Calu3 (cell line): ENCODE measurements at regions not wholly inside any gene's neighbourhood (a gene's known extent, or its start where the extent isn't known, plus 50 kb on each side); places are given as distances from the start of the nearest gene placed in this dataset.
"Not testable (repeated sequence)": the region's sequence is repeated elsewhere in the genome, so short reads cannot be mapped to it uniquely, and the experiment has no call there.

Source experiments
- BruUV-seq: library from RNA; stranded (reverse); fragments of 400-500 nt; replicated peaks from 2 replicates; lab custom pipeline; 2021; lab: Mats Ljungman, UMichigan
- CTCF ChIA-PET: fragments of 300-600 bp; sonication (Branson Sonifier 250); formaldehyde crosslinking; loops from one replicate; lab custom pipeline; 2022; ENCODE audit warnings: antibody characterized with exemption; lab: Charles Lee
- DNase-seq: peaks from one replicate; pipeline ENCODE4 v3.0.0; 2022
- H3K27ac Mint-ChIP-seq: one replicate; pipeline ENCODE4 v1.8.0; 2022; ENCODE audit warnings: mixed read lengths; ENCODE audit not compliant: unreplicated experiment
- H3K27me3 Mint-ChIP-seq: one replicate; pipeline ENCODE4 v1.8.0; 2022; ENCODE audit warnings: mixed read lengths; ENCODE audit not compliant: unreplicated experiment
- H3K36me3 Mint-ChIP-seq: one replicate; pipeline ENCODE4 v1.8.0; 2022; ENCODE audit warnings: mild to moderate bottlenecking, moderate library complexity, mixed read lengths; ENCODE audit not compliant: insufficient read depth, unreplicated experiment
- H3K4me1 Mint-ChIP-seq: one replicate; pipeline ENCODE4 v1.8.0; 2022; ENCODE audit warnings: mild to moderate bottlenecking, low read depth, mixed read lengths; ENCODE audit not compliant: unreplicated experiment
- H3K4me3 Mint-ChIP-seq: one replicate; pipeline ENCODE4 v1.8.0; 2022; ENCODE audit warnings: mild to moderate bottlenecking, low read depth, moderate library complexity, mixed read lengths; ENCODE audit not compliant: unreplicated experiment
- H3K9me3 Mint-ChIP-seq: one replicate; pipeline ENCODE4 v1.8.0; 2022; ENCODE audit warnings: low read depth, mixed read lengths; ENCODE audit not compliant: unreplicated experiment
- CTCF ChIP-seq: fragments of 200-600 bp; IDR thresholded peaks from one replicate; pipeline ENCODE4 v1.8.0; 2022; ENCODE audit warnings: antibody characterized with exemption; ENCODE audit not compliant: unreplicated experiment
- intact Hi-C: fragments of 100-400 bp; cut with micrococcal nuclease; formaldehyde crosslinking; loops from one replicate; pipeline ENCODE4 v1.10.0; 2022; ENCODE audit not compliant: unreplicated experiment

GRCh38 chr13:63741029-63741813 lies 2325.6 kb upstream of the PCDH20 start:
- BruUV-seq: no TSS peak
- H3K36me3 Mint-ChIP-seq: no peaks in the 10 kb centered on the region
- H3K4me3 Mint-ChIP-seq: no peak overlapping the region
- H3K4me1 Mint-ChIP-seq: no peaks in the 10 kb centered on the region
- no peak for DNase-seq
- intact Hi-C loops: no loop called here
- H3K27me3 Mint-ChIP-seq: no peaks in the 10 kb centered on the region
- H3K9me3 Mint-ChIP-seq: no peaks in the 10 kb centered on the region
- TF ChIP-seq CTCF: no peak
- H3K27ac Mint-ChIP-seq: no peak overlapping the region
- CTCF ChIA-PET: no interaction called here

- H3K9me3 Mint-ChIP-seq, H3K27me3 Mint-ChIP-seq, H3K4me1 Mint-ChIP-seq, H3K4me3 Mint-ChIP-seq, BruUV-seq, H3K36me3 Mint-ChIP-seq, intact Hi-C loops, CTCF ChIA-PET, DNase-seq, H3K27ac Mint-ChIP-seq: not testable (repeated sequence)
Measured at GRCh38 chr13:63739112-63739735, 2323.6 kb upstream of the PCDH20 start.

GRCh38 chr13:63737418-63737817 lies 2321.8 kb upstream of the PCDH20 start:
- DNase-seq: no peak
- H3K27ac Mint-ChIP-seq: no peak overlapping the region
- H3K27me3 Mint-ChIP-seq: no peaks in the 10 kb centered on the region
- CTCF ChIA-PET: no interaction called here
- BruUV-seq: no TSS peak
- no peak for TF ChIP-seq CTCF
- intact Hi-C loops: no loop called here
- H3K4me1 Mint-ChIP-seq: no peaks in the 10 kb centered on the region
- no peaks in the 10 kb centered on the region for H3K36me3 Mint-ChIP-seq
- H3K9me3 Mint-ChIP-seq: no peaks in the 10 kb centered on the region
- H3K4me3 Mint-ChIP-seq: no peak overlapping the region

GRCh38 chr13:63731896-63732295 lies 2316.2 kb upstream of the PCDH20 start:
- intact Hi-C loops: no loop called here
- CTCF ChIA-PET: no interaction called here
- TF ChIP-seq CTCF: no peak
- Mint-ChIP-seq H3K27me3 (no peaks in the 10 kb centered on the region), H3K27ac (no peak overlapping the region), H3K4me1 (peaks cover 8% of the 10 kb centered on the region), H3K4me3 (no peak overlapping the region), H3K36me3 (no peaks in the 10 kb centered on the region), H3K9me3 (peaks cover 4% of the 10 kb centered on the region)
- BruUV-seq: no TSS peak
- peak; percentile 9 for DNase-seq

GRCh38 chr13:63712159-63712558 lies 2296.5 kb upstream of the PCDH20 start:
- DNase-seq, H3K4me3 Mint-ChIP-seq: not testable (repeated sequence)

More at GRCh38 chr13:63712159-63712558, 2296.5 kb upstream of the PCDH20 start:
- H3K9me3 Mint-ChIP-seq, H3K27me3 Mint-ChIP-seq, H3K27ac Mint-ChIP-seq, intact Hi-C loops, H3K36me3 Mint-ChIP-seq, BruUV-seq, H3K4me1 Mint-ChIP-seq: not testable (repeated sequence)
- CTCF ChIA-PET: interaction anchor here (0.7 kb wide), 1 partner anchor 15 kb away, joined by 3 read pairs; no protein-coding TSS in a partner anchor
